Osteocyte (in vitro differentiated cells): ENCODE measurements at regions not wholly inside any gene's neighbourhood (a gene's known extent, or its start where the extent isn't known, plus 50 kb on each side); places are given as distances from the start of the nearest gene placed in this dataset.

Experiments used
- DNase-seq: peaks from one replicate; pipeline ENCODE4 v3.0.0; 2021; ENCODE audit warnings: mixed read lengths; ENCODE audit not compliant: unreplicated experiment; ENCODE audit errors: extremely low spot score
- H3K27ac Mint-ChIP-seq: one replicate; pipeline ENCODE4 v1.8.0; 2021; ENCODE audit warnings: mild to moderate bottlenecking, mixed read lengths; ENCODE audit not compliant: unreplicated experiment
- H3K27me3 Mint-ChIP-seq: one replicate; pipeline ENCODE4 v1.8.0; 2021; ENCODE audit warnings: mixed read lengths; ENCODE audit not compliant: unreplicated experiment
- H3K36me3 Mint-ChIP-seq: one replicate; pipeline ENCODE4 v1.8.0; 2021; ENCODE audit warnings: mixed read lengths; ENCODE audit not compliant: unreplicated experiment
- H3K4me1 Mint-ChIP-seq: one replicate; pipeline ENCODE4 v1.8.0; 2021; ENCODE audit warnings: mixed read lengths; ENCODE audit not compliant: unreplicated experiment
- H3K4me3 Mint-ChIP-seq: one replicate; pipeline ENCODE4 v1.8.0; 2021; ENCODE audit warnings: mild to moderate bottlenecking, moderate library complexity, mixed read lengths; ENCODE audit not compliant: unreplicated experiment
- H3K9me3 Mint-ChIP-seq: one replicate; pipeline ENCODE4 v1.8.0; 2021; ENCODE audit warnings: mixed read lengths; ENCODE audit not compliant: unreplicated experiment
- CTCF ChIP-seq: fragments of 200-600 bp; sonication (generic); IDR thresholded peaks from 2 replicates; pipeline ENCODE4 v1.5.0; 2021; ENCODE audit warnings: antibody characterized with exemption, mild to moderate bottlenecking, moderate library complexity

- Mint-ChIP-seq H3K4me1 (peaks cover 4% of the 10 kb centered on the region), H3K9me3 (peaks cover 7% of the 10 kb centered on the region), H3K36me3 (no peaks in the 10 kb centered on the region), H3K27ac (no peak overlapping the region), H3K27me3 (peaks cover 5% of the 10 kb centered on the region), H3K4me3 (no peak overlapping the region)
- no peak for TF ChIP-seq CTCF
- no peak for DNase-seq
These were observed 366.4 kb upstream of the NFIA start for GRCh38 chr1:60715970-60716369.

GRCh38 chr1:60709426-60709825, 372.9 kb upstream of the NFIA start:
- Mint-ChIP-seq H3K36me3 (peaks cover 5% of the 10 kb centered on the region), H3K9me3 (peaks cover 18% of the 10 kb centered on the region)
- no peak for DNase-seq

GRCh38 chr1:60705026-60705425, 377.3 kb upstream of the NFIA start:
- DNase-seq = no peak
- Mint-ChIP-seq H3K27me3 (peaks cover 15% of the 10 kb centered on the region), H3K4me1 (peaks cover 1% of the 10 kb centered on the region), H3K9me3 (peaks cover 9% of the 10 kb centered on the region), H3K36me3 (peaks cover 5% of the 10 kb centered on the region), H3K27ac (no peak overlapping the region), H3K4me3 (no peak overlapping the region)
- no peak for TF ChIP-seq CTCF

More at GRCh38 chr1:60709426-60709825, 372.9 kb upstream of the NFIA start:
- TF ChIP-seq CTCF = no peak
- H3K27ac Mint-ChIP-seq = no peak overlapping the region
- no peaks in the 10 kb centered on the region for H3K4me1 Mint-ChIP-seq
- peaks cover 16% of the 10 kb centered on the region for H3K27me3 Mint-ChIP-seq
- no peak overlapping the region for H3K4me3 Mint-ChIP-seq

- peaks cover 15% of the 10 kb centered on the region for H3K27me3 Mint-ChIP-seq
- peaks cover 13% of the 10 kb centered on the region for H3K4me1 Mint-ChIP-seq
- H3K9me3 Mint-ChIP-seq = peaks cover 7% of the 10 kb centered on the region
- peaks cover 4% of the 10 kb centered on the region for H3K36me3 Mint-ChIP-seq
- no peak for DNase-seq
- H3K27ac Mint-ChIP-seq = no peak overlapping the region
- no peak overlapping the region for H3K4me3 Mint-ChIP-seq
- no peak for TF ChIP-seq CTCF
These were observed 379.2 kb upstream of the NFIA start for GRCh38 chr1:60703155-60703554.

GRCh38 chr1:60699325-60699724, 383.0 kb upstream of the NFIA start:
- H3K9me3 Mint-ChIP-seq = no peaks in the 10 kb centered on the region
- no peak for DNase-seq
- H3K4me3 Mint-ChIP-seq = no peak overlapping the region
- H3K4me1 Mint-ChIP-seq = peaks cover 13% of the 10 kb centered on the region
- no peak overlapping the region for H3K27ac Mint-ChIP-seq
- TF ChIP-seq CTCF = peak; percentile 37
- no peaks in the 10 kb centered on the region for H3K36me3 Mint-ChIP-seq
- peaks cover 13% of the 10 kb centered on the region for H3K27me3 Mint-ChIP-seq
